MV-4-11 (cell line): ENCODE measurements at regions not wholly inside any gene's neighbourhood (a gene's known extent, or its start where the extent isn't known, plus 50 kb on each side); places are given as distances from the start of the nearest gene placed in this dataset.
"Not testable (repeated sequence)": the region's sequence is repeated elsewhere in the genome, so short reads cannot be mapped to it uniquely, and the experiment has no call there.

Source experiments
- DNase-seq: peaks from one replicate; lab custom pipeline; 2025; lab: John Stamatoyannopoulos, UW

- not testable (repeated sequence) for DNase-seq
Measured at GRCh38 chr15:30688684-30689083, 62.8 kb downstream of the ARHGAP11B start.

- not testable (repeated sequence) for DNase-seq
Measured at GRCh38 chr15:30690153-30690552, 64.2 kb downstream of the ARHGAP11B start.

- not testable (repeated sequence) for DNase-seq
Measured at GRCh38 chr15:30695811-30696210, 69.9 kb downstream of the ARHGAP11B start.

GRCh38 chr15:30696439-30697314, 70.7 kb downstream of the ARHGAP11B start:
- not testable (repeated sequence) for DNase-seq

- peak; percentile 16 for DNase-seq
Measured at GRCh38 chr15:30697315-30697685, 71.4 kb downstream of the ARHGAP11B start.

GRCh38 chr15:30700006-30700597, 74.2 kb downstream of the ARHGAP11B start:
- DNase-seq, result not testable (repeated sequence)

GRCh38 chr15:30707976-30708685, 82.2 kb downstream of the ARHGAP11B start:
- not testable (repeated sequence) for DNase-seq

GRCh38 chr15:30708809-30709208, 82.9 kb downstream of the ARHGAP11B start:
- DNase-seq, result not testable (repeated sequence)

- DNase-seq, result not testable (repeated sequence)
Measured at GRCh38 chr15:30718038-30718643, 92.2 kb downstream of the ARHGAP11B start.

GRCh38 chr15:30719363-30719762, 93.4 kb downstream of the ARHGAP11B start:
- not testable (repeated sequence) for DNase-seq

GRCh38 chr15:30720825-30721224, 94.9 kb downstream of the ARHGAP11B start:
- DNase-seq, result not testable (repeated sequence)

GRCh38 chr15:30721529-30721928, 95.6 kb downstream of the ARHGAP11B start:
- DNase-seq, result not testable (repeated sequence)

- peak; percentile 54 for DNase-seq
Measured at GRCh38 chr15:30723540-30724175, 97.7 kb downstream of the ARHGAP11B start.

GRCh38 chr15:30729880-30730590, 104.1 kb downstream of the ARHGAP11B start:
- DNase-seq, result not testable (repeated sequence)

GRCh38 chr15:30730633-30731032, 104.7 kb downstream of the ARHGAP11B start:
- DNase-seq, result not testable (repeated sequence)

GRCh38 chr15:30732100-30732499, 106.2 kb downstream of the ARHGAP11B start:
- not testable (repeated sequence) for DNase-seq

- DNase-seq, result not testable (repeated sequence)
Measured at GRCh38 chr15:30735884-30736564, 110.1 kb downstream of the ARHGAP11B start.

GRCh38 chr15:30742796-30743195, 116.9 kb downstream of the ARHGAP11B start:
- DNase-seq, result not testable (repeated sequence)

GRCh38 chr15:30749048-30749447, 123.1 kb downstream of the ARHGAP11B start:
- DNase-seq, result not testable (repeated sequence)

GRCh38 chr15:30755036-30755687, 129.2 kb downstream of the ARHGAP11B start:
- not testable (repeated sequence) for DNase-seq
